Left ventricle myocardium superior (tissue), 1 donor: ENCODE measurements at regions not wholly inside any gene's neighbourhood (a gene's known extent, or its start where the extent isn't known, plus 50 kb on each side); places are given as distances from the start of the nearest gene placed in this dataset.
"Not testable (repeated sequence)": the region's sequence is repeated elsewhere in the genome, so short reads cannot be mapped to it uniquely, and the experiment has no call there.

Source experiments
- ATAC-seq: fragments of 200-7000 bp; cut with Tn5 transposase; one replicate; pipeline ENCODE4 v1.9.1; 2020; ENCODE audit warnings: mild to moderate bottlenecking, moderate library complexity
- DNase-seq: peaks from one replicate; pipeline ENCODE4 v3.0.0-alpha.2; 2020
- intact Hi-C: fragments of 100-400 bp; cut with micrococcal nuclease; formaldehyde crosslinking; loops from one replicate; pipeline ENCODE4 v1.11.0; 2022
- donor health status: DM: no; HTN: yes; CAD: no; lungs with severe emphysema.

GRCh38 chr2:89996779-89997178, 1305.3 kb downstream of the RPIA start:
- intact Hi-C loops, ATAC-seq, DNase-seq: not testable (repeated sequence)

- ATAC-seq, DNase-seq, intact Hi-C loops: not testable (repeated sequence)
Observed at GRCh38 chr2:90004553-90004952, 1313.1 kb downstream of the RPIA start.

DNA sequence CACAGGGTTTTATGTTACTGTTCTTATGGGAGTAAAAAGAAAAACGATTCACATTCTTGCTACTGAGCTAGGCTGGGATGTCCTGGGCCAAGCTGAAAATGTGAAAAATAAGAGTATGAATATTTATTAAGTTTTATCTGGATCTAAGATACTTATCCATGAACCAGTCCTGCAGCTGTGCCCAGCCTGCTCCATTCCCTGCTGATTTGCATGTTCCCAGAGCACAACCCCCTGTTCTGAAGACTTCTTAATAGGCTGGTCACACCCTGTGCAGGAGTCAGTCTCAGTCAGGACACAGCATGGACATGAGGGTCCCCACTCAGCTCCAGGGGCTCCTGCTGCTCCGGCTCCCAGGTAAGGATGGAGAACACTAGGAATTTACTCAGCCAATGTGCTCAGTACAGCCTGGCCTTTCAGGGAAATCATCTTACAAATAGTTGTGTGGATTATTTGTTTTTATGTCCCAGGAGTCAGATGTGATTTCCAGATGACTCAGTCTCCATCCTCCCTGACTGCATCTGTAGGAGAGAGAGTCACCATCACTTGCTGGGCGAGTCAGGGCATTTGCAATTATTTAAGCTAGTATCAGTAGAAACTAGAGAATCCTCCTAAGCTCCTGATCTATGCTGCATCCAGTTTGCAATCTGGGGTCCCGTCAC, 1319.1 kb downstream of the RPIA start:
- intact Hi-C loops, ATAC-seq, DNase-seq: not testable (repeated sequence)

GRCh38 chr2:90011101-90011443, 1319.6 kb downstream of the RPIA start:
- ATAC-seq, intact Hi-C loops, DNase-seq: not testable (repeated sequence)

GRCh38 chr2:90019908-90020307, 1328.4 kb downstream of the RPIA start:
- intact Hi-C loops, DNase-seq, ATAC-seq: not testable (repeated sequence)

DNA sequence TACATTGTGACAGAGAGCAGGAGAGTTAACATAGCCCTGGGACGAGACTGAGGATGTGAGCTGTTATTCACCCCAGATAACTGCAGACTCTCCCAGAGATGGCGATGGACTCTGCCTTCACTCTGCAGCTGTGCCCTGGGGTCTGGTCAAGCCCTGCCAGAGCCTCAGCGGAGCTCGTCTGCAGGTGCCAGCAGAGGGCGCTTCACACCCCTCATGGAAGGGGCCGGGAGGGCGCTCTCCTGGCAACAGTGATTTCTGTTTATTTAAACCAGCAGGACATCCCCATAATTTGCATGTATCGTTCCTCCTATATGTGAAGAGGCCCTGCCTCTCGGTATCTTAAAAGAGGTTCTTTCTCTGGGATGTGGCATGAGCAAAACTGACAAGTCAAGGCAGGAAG, 1329.8 kb downstream of the RPIA start:
- ATAC-seq, DNase-seq, intact Hi-C loops: not testable (repeated sequence)

DNA sequence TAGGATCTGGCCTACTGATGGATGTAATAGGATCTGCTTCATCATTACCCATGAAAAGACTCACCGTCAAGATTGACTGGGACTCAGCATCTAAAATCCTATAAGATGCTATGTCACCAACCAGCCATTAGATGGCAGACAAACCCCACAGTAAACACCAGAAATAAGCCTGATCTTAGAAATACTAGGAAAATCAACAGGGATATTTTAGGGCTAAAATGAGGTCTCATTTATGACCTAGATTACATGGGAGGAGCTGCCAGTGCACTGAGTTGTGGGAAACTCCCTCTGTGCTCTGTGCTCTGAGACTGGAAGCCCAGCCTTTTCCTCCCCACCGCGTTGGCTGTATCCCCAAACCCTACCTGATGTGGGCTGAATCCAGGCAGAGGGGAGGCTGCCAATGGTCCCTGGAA, 1335.8 kb downstream of the RPIA start:
- intact Hi-C loops, DNase-seq: not testable (repeated sequence)
- peak; percentile 42 for ATAC-seq

GRCh38 chr2:90028381-90029079, 1337.1 kb downstream of the RPIA start:
- ATAC-seq, intact Hi-C loops: not testable (repeated sequence)
- peak; percentile 37 for DNase-seq

DNA sequence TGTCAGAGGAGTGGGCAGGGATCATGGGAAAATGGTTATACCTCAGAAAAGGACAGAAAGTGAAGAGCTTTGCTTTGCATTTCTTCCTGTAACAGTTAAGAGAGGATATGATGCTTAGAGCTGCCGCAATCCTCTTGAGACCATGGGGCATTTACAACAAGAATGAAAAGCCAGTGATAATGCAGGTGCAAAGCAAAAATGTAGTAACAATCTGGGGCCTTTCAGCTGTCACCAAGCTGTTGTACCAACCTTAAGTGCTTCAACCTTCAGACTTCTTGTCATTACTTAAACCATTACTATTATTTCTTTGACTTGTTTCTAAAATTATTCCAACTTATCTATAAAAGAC, 1337.6 kb downstream of the RPIA start:
- ATAC-seq, DNase-seq, intact Hi-C loops: not testable (repeated sequence)

- intact Hi-C loops, ATAC-seq, DNase-seq: not testable (repeated sequence)
Observed at GRCh38 chr2:90032269-90032668, 1340.8 kb downstream of the RPIA start.

DNA sequence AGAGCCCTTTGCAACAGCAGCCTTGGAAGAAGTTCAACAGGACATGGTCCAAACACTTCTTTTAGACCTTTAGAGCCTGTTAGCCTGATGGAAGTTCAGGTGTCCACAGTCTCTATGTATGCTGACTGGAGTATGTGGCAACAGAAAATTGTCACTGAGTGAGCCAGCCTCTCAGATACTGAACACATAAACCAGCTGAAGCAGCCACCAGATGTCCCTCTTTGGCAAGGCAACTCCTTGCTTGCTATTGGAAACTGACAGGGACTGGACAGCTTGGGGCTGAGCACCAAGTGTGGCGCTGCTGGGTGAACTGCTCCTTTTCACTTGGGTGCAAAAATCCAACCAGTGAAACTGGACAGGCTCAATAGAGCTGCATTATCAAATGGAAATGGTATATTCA, 1344.9 kb downstream of the RPIA start:
- DNase-seq, ATAC-seq, intact Hi-C loops: not testable (repeated sequence)

GRCh38 chr2:90039093-90039492, 1347.6 kb downstream of the RPIA start:
- ATAC-seq, intact Hi-C loops, DNase-seq: not testable (repeated sequence)

DNA sequence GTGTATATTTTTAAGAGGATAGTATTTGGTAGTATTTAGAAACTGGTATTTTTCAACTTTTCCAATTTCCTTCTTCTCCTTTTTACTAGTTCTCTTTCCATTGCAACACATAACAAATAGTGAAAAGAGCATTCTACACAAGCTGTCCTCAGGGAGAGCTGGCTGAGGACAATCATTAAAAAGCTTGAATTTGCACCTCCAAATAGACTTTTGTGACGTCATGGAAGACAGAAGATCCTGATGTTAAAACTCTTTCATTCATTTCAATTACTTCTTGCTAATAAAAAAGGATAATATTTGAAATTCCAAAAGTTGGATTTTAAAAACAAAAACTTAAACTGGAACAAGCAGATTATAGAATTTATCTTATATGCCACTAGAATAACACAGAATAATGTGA, 1356.3 kb downstream of the RPIA start:
- intact Hi-C loops, DNase-seq, ATAC-seq: not testable (repeated sequence)

GRCh38 chr2:90052113-90052631, 1360.7 kb downstream of the RPIA start:
- ATAC-seq, DNase-seq, intact Hi-C loops: not testable (repeated sequence)

DNA sequence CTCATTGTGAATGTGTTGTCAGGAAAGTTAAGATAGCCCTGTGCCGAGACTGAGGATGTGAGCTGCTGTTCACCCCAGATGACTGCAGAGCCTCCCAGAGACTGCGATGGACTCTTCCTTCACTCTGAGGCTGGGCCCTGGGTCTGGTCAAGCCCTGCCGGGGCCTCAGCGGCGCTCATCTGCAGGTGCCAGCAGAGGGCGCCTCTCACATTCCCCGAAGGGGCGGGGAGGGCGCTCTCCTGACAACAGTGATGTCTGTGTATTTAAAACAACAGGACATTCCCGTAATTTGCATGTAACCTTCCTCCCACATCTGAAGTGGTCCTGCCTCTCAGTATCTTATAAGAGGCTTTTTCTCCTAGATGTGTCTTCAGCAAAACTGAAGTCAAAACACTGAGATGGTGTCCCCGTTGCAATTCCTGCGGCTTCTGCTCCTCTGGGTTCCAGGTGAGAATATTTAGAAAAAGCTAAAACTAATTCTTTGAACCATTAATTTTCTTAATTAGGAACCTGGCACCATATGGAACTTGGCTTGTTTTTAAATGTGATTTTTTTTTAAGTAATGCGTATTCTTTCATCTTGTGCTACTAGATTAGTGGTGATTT, 1377.9 kb downstream of the RPIA start:
- intact Hi-C loops, result no loop called here
- peak; percentile 41 for DNase-seq
- ATAC-seq, result no peak

DNA sequence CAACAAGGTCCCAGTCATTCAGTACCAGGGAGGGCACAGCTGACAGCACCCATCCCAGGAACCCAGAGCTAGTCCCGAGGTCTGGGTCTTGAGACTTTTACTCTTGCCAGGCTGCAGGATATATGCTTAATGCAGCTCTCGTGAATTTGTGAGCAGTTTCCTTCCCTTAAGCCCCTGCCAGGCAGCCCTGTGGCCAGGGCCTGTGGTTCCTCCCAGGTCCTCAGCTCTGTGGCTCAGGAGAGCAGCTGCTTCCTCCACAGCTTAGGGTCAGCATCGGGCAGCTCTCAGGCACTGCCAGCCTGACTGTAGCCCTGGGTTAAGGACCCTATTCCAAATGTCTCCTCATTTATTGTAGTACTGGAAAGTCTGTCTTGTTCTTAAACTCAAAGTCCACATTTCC, 1384.8 kb downstream of the RPIA start:
- no peak for ATAC-seq

DNA sequence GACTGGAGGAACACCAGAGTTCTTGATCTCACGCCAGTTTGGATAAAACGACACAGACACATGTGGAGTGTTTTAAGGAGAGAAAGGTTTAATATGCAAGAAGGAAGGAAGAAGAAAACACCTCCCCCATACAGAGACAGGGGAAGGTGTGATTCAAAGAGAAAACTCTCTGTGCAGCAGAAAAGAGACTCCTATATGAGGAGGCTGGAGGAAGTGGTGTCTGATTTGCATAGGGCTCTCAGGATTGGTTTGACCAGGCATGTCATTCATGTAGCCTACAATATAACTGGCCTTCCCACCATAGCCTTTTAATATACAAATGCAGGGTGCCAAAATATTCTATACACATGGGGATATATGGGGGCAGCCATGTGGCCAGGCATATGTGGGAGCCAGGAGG, 1386.5 kb downstream of the RPIA start:
- DNase-seq, result no peak
- no peak for ATAC-seq
- intact Hi-C loops, result no loop called here

More for the DNA sequence above, 1384.8 kb downstream of the RPIA start:
- DNase-seq, result no peak
- intact Hi-C loops, result no loop called here

- ATAC-seq (no peak), DNase-seq (no peak)
- intact Hi-C loops, result no loop called here
Observed at GRCh38 chr2:90079374-90079773, 1387.9 kb downstream of the RPIA start.

GRCh38 chr2:90087792-90088191, 1396.3 kb downstream of the RPIA start:
- DNase-seq, intact Hi-C loops, ATAC-seq: not testable (repeated sequence)
